ENCODE measurements at regions not wholly inside any gene's neighbourhood (a gene's known extent, or its start where the extent isn't known, plus 50 kb on each side); places are given as distances from the start of the nearest gene placed in this dataset.

- ChIA-PET CTCF (no interaction called here), POLR2A (no interaction called here)
- Histone ChIP-seq H3K27ac (ENCODE audit: extremely low read depth, low read depth, low read length) (no peak overlapping the region), H3K4me3 (ENCODE audit: low read depth, low read length) (no peak overlapping the region), H3K4me1 (ENCODE audit: control insufficient read depth, insufficient read depth, low read length) (peaks cover 8% of the 10 kb centered on the region), H3K36me3 (ENCODE audit: control insufficient read depth in 2 of 2, insufficient read depth in 1 of 2, low read length in 2 of 2) (no peaks in the 10 kb centered on the region), H3K9me3 (ENCODE audit: control insufficient read depth, insufficient read depth, low read depth, low read length) (no peaks in the 10 kb centered on the region)
- TF ChIP-seq ZNF449 (tag by site-specific recombination; IDR thresholded peaks at IDR 0.05), result no peak
- no peak for TF ChIP-seq ZNF654 (tag by site-specific recombination; IDR thresholded peaks at IDR 0.05; ENCODE audit: low read depth)
- TF ChIP-seq INSM2 (tag by site-specific recombination; IDR thresholded peaks at IDR 0.05), result no peak
- TF ChIP-seq ZNF747 (tag by site-specific recombination; IDR thresholded peaks at IDR 0.05), result no peak
- no peak for TF ChIP-seq ZNF239 (tag by site-specific recombination; IDR thresholded peaks at IDR 0.05)
- TF ChIP-seq ZNF26 (tag by site-specific recombination; IDR thresholded peaks at IDR 0.05), result no peak
- TF ChIP-seq GLIS1 (tag by site-specific recombination; IDR thresholded peaks at IDR 0.05), result no peak
- TF ChIP-seq ZNF148 (tag by site-specific recombination; IDR thresholded peaks at IDR 0.05; ENCODE audit: borderline replicate concordance), result no peak
- TF ChIP-seq ZNF2 (tag by site-specific recombination; IDR thresholded peaks at IDR 0.05), result no peak
- TF ChIP-seq ZNF341 (tag by site-specific recombination; IDR thresholded peaks at IDR 0.05; ENCODE audit: low read depth), result no peak
- TF ChIP-seq GLI2 (tag by site-specific recombination; IDR thresholded peaks at IDR 0.05; ENCODE audit: borderline replicate concordance, low read depth), result no peak
- TF ChIP-seq ZBTB49 (tag by site-specific recombination; IDR thresholded peaks at IDR 0.05; ENCODE audit: low read depth), result no peak
- no peak for TF ChIP-seq ZNF146 (tag by site-specific recombination; IDR thresholded peaks at IDR 0.05)
- no peak for TF ChIP-seq ZNF16 (tag by site-specific recombination; IDR thresholded peaks at IDR 0.05; ENCODE audit: low read depth)
- TF ChIP-seq ZNF214 (tag by site-specific recombination; IDR thresholded peaks at IDR 0.05; ENCODE audit: borderline replicate concordance), result no peak
- no peak for TF ChIP-seq ZNF169 (tag by site-specific recombination; IDR thresholded peaks at IDR 0.05)
- no peak for TF ChIP-seq PRDM4 (tag by site-specific recombination; IDR thresholded peaks at IDR 0.05)
- no peak for TF ChIP-seq ZNF175 (tag by site-specific recombination; IDR thresholded peaks at IDR 0.05)
- no peak for TF ChIP-seq WT1 (tag by site-specific recombination; IDR thresholded peaks at IDR 0.05)
Measured at GRCh38 chr6:1143655-1144054, 168.2 kb upstream of the FOXQ1 start.
